CD4-positive, alpha-beta T cell (primary cell): ENCODE measurements at regions not wholly inside any gene's neighbourhood (a gene's known extent, or its start where the extent isn't known, plus 50 kb on each side); places are given as distances from the start of the nearest gene placed in this dataset.

Experiments
- ATAC-seq: fragments of 200-7000 bp; cut with Tn5 transposase; one replicate; pipeline ENCODE4 v1.10.0; 2022; ENCODE audit warnings: mild to moderate bottlenecking; ENCODE audit not compliant: poor library complexity
- CTCF ChIA-PET: fragments of 350-600 bp; sonication (Branson Sonifier 250); formaldehyde crosslinking; loops from one replicate; lab custom pipeline; 2021; ENCODE audit warnings: antibody characterized with exemption, inconsistent platforms; lab: Charles Lee
- POLR2A ChIA-PET: fragments of 350-600 bp; sonication (Branson Sonifier 250); formaldehyde crosslinking; loops from one replicate; lab custom pipeline; 2021; ENCODE audit warnings: antibody characterized with exemption, inconsistent platforms; lab: Charles Lee
- DNase-seq, 14 experiments: peaks; one replicate each; pipeline ENCODE4 v3.0.0-alpha.2; 2013 to 2020; ENCODE audit warnings: mixed read lengths in 2 of 14
- H3K27ac ChIP-seq, 2 donors: one replicate each; pipeline versions ENCODE4 v1.5.1 to v1.7.0; 2013; ENCODE audit warnings: low read length in 2 of 2, low read depth in 1 of 2, mild to moderate bottlenecking in 1 of 2
- H3K27me3 ChIP-seq, 2 experiments: 1 replicate in 1 of 2; 2 replicates in 1 of 2; pipeline versions ENCODE4 v1.6.1 to v1.7.0; 2013; ENCODE audit warnings: low read length in 2 of 2, control low read depth in 1 of 2, mild to moderate bottlenecking in 1 of 2, moderate library complexity in 1 of 2; ENCODE audit not compliant: insufficient read depth in 2 of 2, control insufficient read depth in 1 of 2
- H3K36me3 ChIP-seq: one replicate; pipeline ENCODE4 v1.6.1; 2013; ENCODE audit warnings: low read length, control low read depth; ENCODE audit not compliant: insufficient read depth
- H3K4me1 ChIP-seq: one replicate; pipeline ENCODE4 v1.6.1; 2013; ENCODE audit warnings: low read length, control low read depth; ENCODE audit not compliant: insufficient read depth
- H3K4me3 ChIP-seq: one replicate; pipeline ENCODE4 v1.5.1; 2013; ENCODE audit warnings: mild to moderate bottlenecking, low read length, moderate library complexity
- H3K9me3 ChIP-seq, 2 experiments: 1 replicate in 1 of 2; 2 replicates in 1 of 2; pipeline versions ENCODE4 v1.6.1 to v1.7.0; 2013; ENCODE audit warnings: low read length in 2 of 2, mild to moderate bottlenecking in 2 of 2, control low read depth in 1 of 2, moderate library complexity in 1 of 2; ENCODE audit not compliant: control insufficient read depth in 1 of 2, insufficient read depth in 1 of 2
- H3K27ac Mint-ChIP-seq: one replicate; pipeline ENCODE4 v1.8.0; 2020; ENCODE audit warnings: mixed read lengths
- H3K27me3 Mint-ChIP-seq: one replicate; pipeline ENCODE4 v1.8.0; 2021; ENCODE audit warnings: mixed read lengths
- H3K36me3 Mint-ChIP-seq: one replicate; pipeline ENCODE4 v1.8.0; 2021; ENCODE audit warnings: low read depth, mixed read lengths
- H3K4me1 Mint-ChIP-seq: one replicate; pipeline ENCODE4 v1.8.0; 2021; ENCODE audit warnings: low read depth, mixed read lengths
- H3K4me3 Mint-ChIP-seq: one replicate; pipeline ENCODE4 v1.8.0; 2020; ENCODE audit warnings: mild to moderate bottlenecking, mixed read lengths
- H3K9me3 Mint-ChIP-seq: one replicate; pipeline ENCODE4 v1.8.0; 2020; ENCODE audit warnings: mixed read lengths
- intact Hi-C, 2 experiments: fragments of 100-400 bp; cut with DNase I in 1 of 2; cut with micrococcal nuclease in 1 of 2; formaldehyde crosslinking; loops; one replicate each; pipeline versions ENCODE4 v1.15.1 to v1.9.0; 2023 to 2025; cut with DNase I, micrococcal nuclease
- TF ChIP-seq, protein P1 (sequence below): fragments of 200-600 bp; IDR thresholded peaks from one replicate; pipeline ENCODE4 v1.8.0; 2022; ENCODE audit warnings: antibody characterized with exemption, mild to moderate bottlenecking

GRCh38 chr3:164498917-164499316, 579.4 kb downstream of the SI start:
- H3K27ac Mint-ChIP-seq, result no peak overlapping the region
- H3K4me1 ChIP-seq, result no peaks in the 10 kb centered on the region
- H3K4me1 Mint-ChIP-seq, result no peaks in the 10 kb centered on the region
- peaks cover 5% of the 10 kb centered on the region for H3K9me3 Mint-ChIP-seq
- no peak overlapping the region for H3K27ac ChIP-seq
- no peaks in the 10 kb centered on the region for H3K36me3 Mint-ChIP-seq
- no peak overlapping the region for H3K4me3 ChIP-seq
- H3K9me3 ChIP-seq, result no peaks in the 10 kb centered on the region
- intact Hi-C loops, result no loop called here
- no peaks in the 10 kb centered on the region for H3K27me3 ChIP-seq
- ATAC-seq (no peak), DNase-seq (no peak)
- TF ChIP-seq, protein P1, sequence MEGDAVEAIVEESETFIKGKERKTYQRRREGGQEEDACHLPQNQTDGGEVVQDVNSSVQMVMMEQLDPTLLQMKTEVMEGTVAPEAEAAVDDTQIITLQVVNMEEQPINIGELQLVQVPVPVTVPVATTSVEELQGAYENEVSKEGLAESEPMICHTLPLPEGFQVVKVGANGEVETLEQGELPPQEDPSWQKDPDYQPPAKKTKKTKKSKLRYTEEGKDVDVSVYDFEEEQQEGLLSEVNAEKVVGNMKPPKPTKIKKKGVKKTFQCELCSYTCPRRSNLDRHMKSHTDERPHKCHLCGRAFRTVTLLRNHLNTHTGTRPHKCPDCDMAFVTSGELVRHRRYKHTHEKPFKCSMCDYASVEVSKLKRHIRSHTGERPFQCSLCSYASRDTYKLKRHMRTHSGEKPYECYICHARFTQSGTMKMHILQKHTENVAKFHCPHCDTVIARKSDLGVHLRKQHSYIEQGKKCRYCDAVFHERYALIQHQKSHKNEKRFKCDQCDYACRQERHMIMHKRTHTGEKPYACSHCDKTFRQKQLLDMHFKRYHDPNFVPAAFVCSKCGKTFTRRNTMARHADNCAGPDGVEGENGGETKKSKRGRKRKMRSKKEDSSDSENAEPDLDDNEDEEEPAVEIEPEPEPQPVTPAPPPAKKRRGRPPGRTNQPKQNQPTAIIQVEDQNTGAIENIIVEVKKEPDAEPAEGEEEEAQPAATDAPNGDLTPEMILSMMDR, result no peak
- CTCF ChIA-PET, result no interaction called here
- H3K4me3 Mint-ChIP-seq, result no peak overlapping the region
- no peaks in the 10 kb centered on the region for H3K36me3 ChIP-seq
- no peaks in the 10 kb centered on the region for H3K27me3 Mint-ChIP-seq
- POLR2A ChIA-PET, result no interaction called here

DNA sequence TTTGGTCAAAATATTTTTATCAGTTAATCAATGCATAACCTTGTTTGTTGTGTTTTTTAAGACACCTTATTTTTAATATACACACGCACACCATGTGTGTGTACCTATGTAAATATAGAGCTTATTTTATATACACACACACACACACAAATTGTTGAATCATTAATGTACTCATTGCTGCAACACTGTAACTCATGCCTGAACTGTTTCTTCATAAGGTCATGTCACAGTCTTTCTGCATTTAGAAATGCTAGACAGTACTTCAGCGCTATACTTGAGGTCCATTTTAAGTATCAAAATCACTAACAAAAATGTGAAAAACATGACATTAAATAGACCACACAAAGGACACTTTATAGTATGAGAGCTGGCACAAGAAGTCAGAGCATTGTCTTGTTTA, 589.4 kb downstream of the SI start:
- H3K9me3 Mint-ChIP-seq, result peaks cover 10% of the 10 kb centered on the region
- no peaks in the 10 kb centered on the region for H3K27me3 Mint-ChIP-seq
- no peak overlapping the region for H3K4me3 Mint-ChIP-seq
- DNase-seq, result no peak
- no peaks in the 10 kb centered on the region for H3K36me3 Mint-ChIP-seq
- H3K4me1 ChIP-seq, result no peaks in the 10 kb centered on the region
- ATAC-seq, result no peak
- no peak overlapping the region for H3K27ac Mint-ChIP-seq
- no peaks in the 10 kb centered on the region for H3K36me3 ChIP-seq
- H3K27me3 ChIP-seq, result no peaks in the 10 kb centered on the region
- H3K27ac ChIP-seq, result no peak overlapping the region
- intact Hi-C loops, result no loop called here
- ChIA-PET POLR2A (no interaction called here), CTCF (no interaction called here)
- H3K9me3 ChIP-seq, result no peaks in the 10 kb centered on the region
- no peak overlapping the region for H3K4me3 ChIP-seq
- TF ChIP-seq, protein P1, result no peak
- H3K4me1 Mint-ChIP-seq, result no peaks in the 10 kb centered on the region

- Histone ChIP-seq H3K27me3 (no peaks in the 10 kb centered on the region), H3K4me3 (no peak overlapping the region), H3K4me1 (no peaks in the 10 kb centered on the region), H3K9me3 (no peaks in the 10 kb centered on the region), H3K27ac (no peak overlapping the region), H3K36me3 (no peaks in the 10 kb centered on the region)
- no peak overlapping the region for H3K27ac Mint-ChIP-seq
- DNase-seq (no peak), ATAC-seq (no peak)
- H3K9me3 Mint-ChIP-seq, result peaks cover 13% of the 10 kb centered on the region
- H3K4me3 Mint-ChIP-seq, result no peak overlapping the region
- H3K27me3 Mint-ChIP-seq, result no peaks in the 10 kb centered on the region
- POLR2A ChIA-PET, result no interaction called here
- intact Hi-C loops, result no loop called here
- CTCF ChIA-PET, result no interaction called here
- no peaks in the 10 kb centered on the region for H3K36me3 Mint-ChIP-seq
- TF ChIP-seq, protein P1, result no peak
- H3K4me1 Mint-ChIP-seq, result no peaks in the 10 kb centered on the region
Measured at GRCh38 chr3:164486150-164486549, 592.1 kb downstream of the SI start.
